SK-N-MC (cell line): ENCODE measurements at regions not wholly inside any gene's neighbourhood (a gene's known extent, or its start where the extent isn't known, plus 50 kb on each side); places are given as distances from the start of the nearest gene placed in this dataset.

Source experiments
- DNase-seq: peaks from one replicate; pipeline ENCODE4 v3.0.0-alpha.2; 2011; ENCODE audit warnings: low read depth, low spot score
- H3K27ac ChIP-seq: fragments of 200-600 bp; sonication (generic); 2 replicates; pipeline ENCODE4 v1.5.1; 2016; ENCODE audit warnings: mixed run types
- H3K36me3 ChIP-seq: fragments of 200-600 bp; sonication (generic); 2 replicates; pipeline ENCODE4 v1.6.1; 2017; ENCODE audit warnings: antibody characterized with exemption, low read length, mixed read lengths; ENCODE audit not compliant: insufficient read depth
- H3K4me3 ChIP-seq: fragments of 200-600 bp; sonication (generic); 2 replicates; pipeline ENCODE4 v1.5.1; 2016
- H3K9ac ChIP-seq: fragments of 200-600 bp; sonication (generic); 2 replicates; pipeline ENCODE4 v1.8.0; 2017; ENCODE audit warnings: mixed run types, mixed read lengths; ENCODE audit not compliant: insufficient read length
- H3K9me3 ChIP-seq: fragments of 200-600 bp; sonication (generic); 2 replicates; pipeline ENCODE4 v1.6.1; 2017; ENCODE audit warnings: low read depth, mild to moderate bottlenecking, antibody characterized with exemption, low read length, moderate library complexity, mixed read lengths
- EZH2 ChIP-seq: fragments of 200-600 bp; sonication (generic); IDR thresholded peaks from one replicate; pipeline ENCODE4 v1.6.1; 2017; ENCODE audit warnings: antibody characterized with exemption
- FOXP2 ChIP-seq: optimal IDR thresholded peaks from 2 replicates; pipeline ENCODE3; 2011; ENCODE audit warnings: mild to moderate bottlenecking, moderate library complexity; ENCODE audit not compliant: insufficient read depth; ENCODE audit errors: extremely low read length, control extremely low read depth
- POLR2AphosphoS5 ChIP-seq: IDR thresholded peaks from 2 replicates; pipeline ENCODE4 v1.6.1; 2012; ENCODE audit warnings: mild to moderate bottlenecking, low read depth, low read length, borderline replicate concordance

DNA sequence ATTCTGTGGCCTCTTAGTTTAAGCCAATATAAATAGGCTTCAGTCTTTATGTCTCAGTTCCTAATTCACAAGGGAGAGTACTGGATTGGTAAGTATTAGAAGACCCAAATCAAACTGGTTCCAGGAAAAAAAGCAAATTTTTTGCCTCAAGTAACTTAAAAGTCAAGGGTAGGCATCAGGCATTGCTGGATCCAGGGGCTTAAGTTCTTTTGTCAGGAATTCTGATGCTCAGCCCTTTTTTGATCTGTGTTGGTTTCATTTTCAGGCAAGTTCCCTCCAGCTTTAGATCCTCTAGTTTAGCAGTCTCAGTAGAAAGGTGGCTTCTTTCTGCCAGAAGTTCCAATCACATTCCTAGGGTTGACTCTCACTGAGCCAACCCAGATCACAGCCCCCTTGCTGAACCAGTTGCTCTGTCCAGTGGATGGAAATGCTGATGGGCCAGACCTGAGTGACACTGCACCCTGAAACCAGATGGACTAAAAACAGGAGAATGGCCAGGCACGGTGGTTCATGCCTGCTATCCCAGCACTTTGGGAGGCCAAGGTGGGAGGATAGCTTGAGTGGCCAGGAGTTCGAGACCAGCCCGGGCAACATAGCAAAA, 253.5 kb downstream of the SHQ1 start:
- no peak overlapping the region for H3K4me3 ChIP-seq
- no peak for TF ChIP-seq EZH2
- TF ChIP-seq POLR2AphosphoS5: no peak
- TF ChIP-seq FOXP2: no peak
- DNase-seq: no peak

DNA sequence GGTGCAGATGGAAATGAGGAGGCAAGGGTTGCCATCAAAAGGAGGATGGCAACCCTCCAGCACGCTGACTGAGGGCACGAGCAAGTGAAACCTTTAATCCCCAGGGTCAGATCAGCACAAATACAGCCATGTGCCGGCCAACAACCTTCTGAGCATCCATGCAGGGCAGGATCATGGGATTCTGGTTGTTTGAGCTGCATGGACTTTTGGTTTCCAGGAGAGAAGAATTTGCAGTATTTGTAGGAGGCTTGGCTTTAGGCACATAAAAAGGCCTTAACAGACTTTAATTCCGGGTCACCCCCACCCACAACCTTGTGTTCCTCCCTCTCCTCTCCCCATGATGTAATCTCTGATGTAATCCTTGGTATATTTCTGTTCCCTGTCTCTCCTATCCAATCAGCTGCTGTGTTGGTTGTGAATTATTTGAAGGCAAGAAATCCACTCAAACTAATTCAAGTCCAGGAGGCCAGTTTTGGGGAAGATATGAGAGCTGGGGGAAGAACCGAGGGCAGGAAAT, 254.3 kb downstream of the SHQ1 start:
- Histone ChIP-seq H3K36me3 (no peaks in the 10 kb centered on the region), H3K4me3 (no peak overlapping the region), H3K9ac (no peak overlapping the region), H3K9me3 (no peaks in the 10 kb centered on the region), H3K27ac (no peak overlapping the region)
- no peak for DNase-seq
- TF ChIP-seq POLR2AphosphoS5: no peak
- TF ChIP-seq FOXP2: no peak
- TF ChIP-seq EZH2: no peak

More for the DNA sequence above, 253.5 kb downstream of the SHQ1 start:
- H3K9ac ChIP-seq: no peak overlapping the region
- no peak overlapping the region for H3K27ac ChIP-seq
- H3K36me3 ChIP-seq: no peaks in the 10 kb centered on the region
- H3K9me3 ChIP-seq: no peaks in the 10 kb centered on the region

DNA sequence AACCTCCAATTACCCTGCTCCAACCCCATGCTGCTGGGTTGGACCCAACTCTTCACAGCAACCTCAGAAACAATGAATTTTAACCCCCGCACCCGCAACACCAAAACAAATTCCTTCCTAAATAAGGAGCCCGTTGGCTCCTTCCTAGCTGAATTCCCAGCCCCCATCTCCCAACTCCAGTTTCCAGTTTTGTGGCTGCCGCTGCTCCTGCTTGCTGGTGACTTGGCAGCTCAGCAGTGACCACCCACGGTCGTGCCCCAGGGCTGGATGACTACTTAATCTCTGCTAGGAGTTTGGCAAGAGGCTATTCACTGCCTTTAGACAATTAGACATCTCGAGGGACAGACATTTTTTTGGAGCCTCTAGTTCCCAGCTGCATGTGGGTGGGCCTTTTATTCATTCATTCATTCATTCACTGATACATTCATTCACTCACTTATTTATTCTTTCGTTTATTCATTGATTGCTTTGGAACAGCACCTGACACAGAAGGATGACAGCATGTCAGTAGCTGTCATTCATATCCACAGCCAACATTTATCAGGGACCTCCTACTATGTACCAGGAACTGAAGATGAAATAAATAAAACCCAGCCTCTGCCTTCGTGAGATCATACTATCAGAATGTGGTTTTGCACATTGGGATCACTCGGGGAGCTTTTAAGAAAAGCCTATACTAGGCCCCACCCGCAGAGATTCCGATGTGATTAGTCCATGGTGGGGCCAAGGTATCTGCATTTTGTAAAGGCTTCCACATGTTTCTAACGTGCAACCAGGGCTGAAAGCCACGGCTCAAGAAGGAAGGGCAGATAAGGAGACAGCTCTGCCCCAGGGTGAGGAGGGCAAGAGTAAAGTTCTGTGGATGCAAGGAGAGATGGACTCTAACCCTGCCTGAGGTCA, 256.5 kb downstream of the SHQ1 start:
- no peak for DNase-seq
- H3K9ac ChIP-seq: no peak overlapping the region
- peak overlapping the region; percentile 25; the same call in 1 of the 2 replicates for H3K27ac ChIP-seq
- no peaks in the 10 kb centered on the region for H3K9me3 ChIP-seq
- TF ChIP-seq EZH2 (no peak), POLR2AphosphoS5 (no peak), FOXP2 (no peak)
- no peaks in the 10 kb centered on the region for H3K36me3 ChIP-seq
- H3K4me3 ChIP-seq: no peak overlapping the region

DNA sequence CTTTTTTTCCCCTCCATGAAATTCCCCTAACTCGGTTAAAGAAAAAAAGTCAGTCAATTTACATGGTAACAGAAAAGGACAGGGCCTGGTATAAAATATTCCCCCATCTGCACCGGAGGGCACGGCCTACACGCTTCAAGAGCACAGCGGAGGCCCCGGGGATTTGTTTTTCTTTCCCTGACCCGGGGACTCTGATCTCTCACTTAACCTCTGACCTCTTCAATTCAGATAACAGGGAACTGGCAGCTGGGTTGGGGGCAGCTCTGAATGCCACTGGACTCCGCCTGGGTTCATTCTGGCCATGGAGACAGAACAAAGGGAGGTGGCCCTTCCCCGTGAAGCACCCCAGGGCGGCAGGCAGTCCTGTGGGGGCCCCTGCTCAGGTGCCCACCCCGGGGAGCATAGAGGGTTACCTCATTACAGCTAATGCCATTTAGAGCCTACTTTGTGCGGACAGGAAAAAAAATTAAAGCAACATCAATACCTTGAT, 257.5 kb downstream of the SHQ1 start:
- H3K9ac ChIP-seq: no peak overlapping the region
- no peak for DNase-seq

DNA sequence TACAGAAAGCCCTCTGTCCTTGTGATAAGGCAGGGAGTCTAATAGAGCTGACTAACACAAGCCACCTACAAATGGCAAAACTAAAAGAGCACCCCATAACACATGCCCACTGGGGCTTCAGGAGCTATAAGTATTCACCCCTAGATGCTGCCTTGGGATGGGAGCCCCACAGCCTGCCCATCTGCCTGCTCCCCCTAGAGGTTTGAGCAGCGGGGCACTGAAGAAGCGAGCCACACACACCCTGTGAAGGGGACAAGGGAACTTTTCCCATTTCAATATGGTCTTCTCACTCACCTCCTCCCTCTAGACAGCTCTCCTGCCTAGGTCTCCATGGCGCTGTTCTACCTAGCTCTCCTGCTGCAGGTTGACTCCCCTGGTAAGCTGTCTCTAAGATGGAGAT, 261.0 kb downstream of the SHQ1 start:
- no peak overlapping the region for H3K4me3 ChIP-seq
- no peak for TF ChIP-seq EZH2
- TF ChIP-seq POLR2AphosphoS5: no peak
- no peak for TF ChIP-seq FOXP2
- H3K27ac ChIP-seq: no peak overlapping the region
- H3K36me3 ChIP-seq: no peaks in the 10 kb centered on the region
- no peak overlapping the region for H3K9ac ChIP-seq
- H3K9me3 ChIP-seq: no peaks in the 10 kb centered on the region
- DNase-seq: no peak

More for the DNA sequence above, 257.5 kb downstream of the SHQ1 start:
- Histone ChIP-seq H3K36me3 (no peaks in the 10 kb centered on the region), H3K9me3 (no peaks in the 10 kb centered on the region), H3K4me3 (no peak overlapping the region), H3K27ac (no peak overlapping the region)
- no peak for TF ChIP-seq POLR2AphosphoS5
- no peak for TF ChIP-seq EZH2
- no peak for TF ChIP-seq FOXP2

DNA sequence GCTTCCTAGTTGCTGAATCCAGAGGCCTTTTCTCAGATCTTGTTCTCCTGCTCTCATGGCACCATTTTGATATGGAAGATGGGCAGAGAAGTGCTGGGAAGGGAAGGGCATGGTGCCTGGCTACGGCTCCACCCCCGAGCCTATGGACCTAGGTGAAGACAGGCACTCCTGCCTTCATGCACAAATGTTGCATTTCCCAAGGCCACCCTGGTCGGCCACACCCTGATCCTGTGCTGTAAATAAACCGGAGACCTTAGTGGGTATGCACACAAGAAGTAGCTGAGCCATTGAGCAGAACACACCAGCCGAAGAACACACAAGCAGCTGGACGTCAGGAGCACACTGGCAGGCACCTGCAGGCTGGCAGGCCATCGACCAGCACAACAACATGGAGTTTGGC, 261.6 kb downstream of the SHQ1 start:
- H3K27ac ChIP-seq: no peak overlapping the region
- no peak for TF ChIP-seq FOXP2
- TF ChIP-seq EZH2: no peak
- no peak for TF ChIP-seq POLR2AphosphoS5
- H3K9ac ChIP-seq: no peak overlapping the region
- H3K4me3 ChIP-seq: no peak overlapping the region
- DNase-seq: no peak
- H3K9me3 ChIP-seq: no peaks in the 10 kb centered on the region
- H3K36me3 ChIP-seq: no peaks in the 10 kb centered on the region

DNA sequence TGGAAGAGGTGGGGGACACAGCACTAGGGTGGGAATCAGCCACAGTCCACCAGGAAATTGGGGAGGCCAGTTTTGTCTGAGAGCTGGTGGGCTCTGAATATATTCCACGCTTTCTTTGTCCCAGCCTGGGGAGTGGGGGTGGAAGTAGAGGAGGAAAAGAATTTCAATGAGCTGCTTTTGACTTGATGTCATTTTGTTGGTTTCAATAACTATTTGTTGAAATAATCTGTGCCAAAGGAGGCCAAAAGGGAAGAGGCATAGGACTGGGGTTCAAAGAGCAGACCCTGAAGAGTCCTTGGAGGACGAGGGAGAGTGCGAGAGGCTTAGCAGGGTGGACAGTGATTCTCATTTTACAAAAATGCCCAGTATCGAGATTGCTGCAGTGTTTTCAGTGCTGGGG, 262.3 kb downstream of the SHQ1 start:
- TF ChIP-seq FOXP2 (no peak), EZH2 (no peak), POLR2AphosphoS5 (no peak)
- Histone ChIP-seq H3K36me3 (no peaks in the 10 kb centered on the region), H3K9me3 (no peaks in the 10 kb centered on the region), H3K9ac (no peak overlapping the region), H3K4me3 (no peak overlapping the region), H3K27ac (no peak overlapping the region)
- no peak for DNase-seq

DNA sequence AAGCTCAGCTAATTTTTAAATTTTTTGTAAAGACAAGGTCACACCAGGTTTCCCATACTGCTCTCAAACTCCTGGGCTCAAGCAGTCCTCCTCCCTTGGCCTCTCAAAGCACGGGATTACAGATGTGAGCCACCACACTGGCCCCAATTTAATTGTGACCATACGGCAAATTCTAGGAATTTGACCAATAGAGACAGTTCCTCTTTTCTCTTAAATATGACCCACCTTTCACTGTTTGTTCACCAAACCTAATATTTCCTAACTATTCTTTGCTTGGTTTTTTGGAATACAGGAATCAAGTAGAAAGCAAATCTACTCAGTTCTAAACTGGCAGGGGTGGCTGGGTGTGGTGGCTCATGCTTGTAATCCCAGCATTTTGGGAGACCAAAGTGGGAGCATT, 264.0 kb downstream of the SHQ1 start:
- H3K27ac ChIP-seq: no peak overlapping the region
- H3K4me3 ChIP-seq: no peak overlapping the region
- H3K9ac ChIP-seq: no peak overlapping the region
- no peak for DNase-seq
- no peak for TF ChIP-seq POLR2AphosphoS5
- TF ChIP-seq FOXP2: no peak
- TF ChIP-seq EZH2: no peak
- H3K36me3 ChIP-seq: no peaks in the 10 kb centered on the region
- H3K9me3 ChIP-seq: no peaks in the 10 kb centered on the region
